Naive B cell (primary cell): ENCODE measurements at regions not wholly inside any gene's neighbourhood (a gene's known extent, or its start where the extent isn't known, plus 50 kb on each side); places are given as distances from the start of the nearest gene placed in this dataset.

ENCODE experiments used
- ATAC-seq, 2 donors: fragments of 150-1000 bp; cut with Tn5 transposase; 2 replicates each; pipeline ENCODE4 v1.10.0; 2021; ENCODE audit warnings: low read depth in 2 of 2, mild to moderate bottlenecking in 2 of 2, moderate library complexity in 2 of 2
- DNase-seq: peaks from one replicate; pipeline ENCODE4 v3.0.0; 2022
- H3K27ac Mint-ChIP-seq, 6 donors: one replicate each; pipeline ENCODE4 v1.8.0; 2020 to 2022; ENCODE audit warnings: mild to moderate bottlenecking in 6 of 6, mixed read lengths in 6 of 6, moderate library complexity in 5 of 6, inconsistent platforms in 2 of 6
- H3K27me3 Mint-ChIP-seq, 3 donors: one replicate each; pipeline ENCODE4 v1.8.0; 2021 to 2022; ENCODE audit warnings: mixed read lengths in 3 of 3, mild to moderate bottlenecking in 1 of 3
- H3K36me3 Mint-ChIP-seq, 2 donors: one replicate each; pipeline ENCODE4 v1.8.0; 2020 to 2022; ENCODE audit warnings: mixed read lengths in 2 of 2, inconsistent platforms in 1 of 2, mild to moderate bottlenecking in 1 of 2
- H3K4me1 Mint-ChIP-seq, 3 donors: one replicate each; pipeline ENCODE4 v1.8.0; 2020 to 2022; ENCODE audit warnings: mixed read lengths in 3 of 3, inconsistent platforms in 1 of 3, mild to moderate bottlenecking in 1 of 3, moderate library complexity in 1 of 3
- H3K4me3 Mint-ChIP-seq, 8 donors: one replicate each; pipeline ENCODE4 v1.8.0; 2020 to 2022; ENCODE audit warnings: mild to moderate bottlenecking in 8 of 8, mixed read lengths in 8 of 8, moderate library complexity in 8 of 8, inconsistent platforms in 2 of 8
- H3K9me3 Mint-ChIP-seq, 7 donors: one replicate each; pipeline ENCODE4 v1.8.0; 2020 to 2022; ENCODE audit warnings: mixed read lengths in 7 of 7, mild to moderate bottlenecking in 5 of 7, inconsistent platforms in 2 of 7, moderate library complexity in 1 of 7

DNA sequence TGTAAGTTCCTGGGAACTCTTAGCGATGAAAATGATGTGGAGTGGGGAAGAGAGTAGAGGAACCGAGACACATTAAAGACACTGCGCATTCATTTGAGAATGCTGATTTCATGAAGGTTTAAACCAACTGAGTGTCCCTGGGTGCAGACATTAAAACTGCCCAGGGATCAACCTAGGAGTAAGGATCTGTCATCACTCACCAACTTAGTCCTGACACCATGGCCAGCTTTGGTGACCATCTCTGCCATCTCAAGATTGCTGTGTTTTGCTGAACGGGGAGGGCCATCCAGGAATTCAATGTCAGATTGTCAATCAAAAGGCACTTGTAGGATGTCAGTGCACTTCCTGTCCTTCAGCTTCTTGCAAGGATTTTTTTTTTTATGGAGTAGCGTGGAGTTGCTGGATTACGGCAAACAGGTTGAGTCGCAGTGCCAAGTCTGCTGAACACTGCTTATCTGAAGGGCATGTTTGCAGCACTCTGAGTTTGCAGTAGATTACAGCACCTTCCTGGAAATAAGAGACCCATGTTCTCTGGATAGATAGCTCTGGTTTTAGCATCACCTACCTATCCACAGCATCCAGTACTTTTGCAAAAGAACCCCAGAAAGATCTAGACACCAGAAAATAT, 258.1 kb upstream of the IRX3 start:
- ATAC-seq (no peak), DNase-seq (no peak)
- no peak overlapping the region for H3K27ac Mint-ChIP-seq
- no peak overlapping the region for H3K4me3 Mint-ChIP-seq
- H3K4me1 Mint-ChIP-seq: no peaks in the 10 kb centered on the region
- peaks cover 0 to 2% (median 0%) of the 10 kb centered on the region in 7 donors for H3K9me3 Mint-ChIP-seq
- H3K36me3 Mint-ChIP-seq: no peaks in the 10 kb centered on the region
- peaks cover 5 to 13% (median 10%) of the 10 kb centered on the region in 3 donors for H3K27me3 Mint-ChIP-seq

DNA sequence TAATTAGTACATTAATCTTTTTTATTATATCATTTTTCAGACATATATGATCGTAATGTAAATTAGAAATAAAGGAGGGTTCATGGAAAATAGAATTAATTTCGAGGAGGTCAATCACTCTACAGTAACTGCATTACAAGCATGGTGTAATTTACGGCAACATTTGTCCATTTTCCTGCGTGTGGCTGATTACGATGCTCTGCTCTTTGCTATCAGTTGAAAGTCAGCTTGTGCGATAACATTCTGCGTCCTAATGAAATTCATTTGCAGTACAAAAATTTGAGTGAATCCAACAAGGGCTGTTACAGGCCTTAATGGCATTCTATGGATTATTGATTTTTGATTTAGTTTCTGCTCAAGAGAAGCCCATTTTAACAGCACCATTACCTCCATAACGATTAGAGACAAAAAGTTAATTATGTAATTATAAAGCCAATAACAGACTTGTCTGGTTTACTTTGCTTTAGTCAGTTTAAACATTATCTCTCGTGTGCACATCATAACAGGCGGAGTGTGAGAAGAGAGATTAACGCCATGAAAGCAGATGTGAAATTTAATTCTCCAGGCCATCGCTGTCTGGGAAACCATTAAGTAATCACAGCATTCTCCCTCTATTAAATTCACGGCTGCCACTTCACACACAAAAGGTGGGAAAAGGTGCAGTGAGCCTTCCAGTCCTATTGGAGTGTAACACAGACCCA, 256.4 kb upstream of the IRX3 start:
- no peaks in the 10 kb centered on the region for H3K4me1 Mint-ChIP-seq
- peaks cover 0 to 2% (median 0%) of the 10 kb centered on the region in 7 donors for H3K9me3 Mint-ChIP-seq
- no peak for ATAC-seq
- no peak for DNase-seq
- H3K27ac Mint-ChIP-seq: no peak overlapping the region
- no peak overlapping the region for H3K4me3 Mint-ChIP-seq
- H3K27me3 Mint-ChIP-seq: peaks cover 5 to 13% (median 10%) of the 10 kb centered on the region in 3 donors
- H3K36me3 Mint-ChIP-seq: no peaks in the 10 kb centered on the region

DNA sequence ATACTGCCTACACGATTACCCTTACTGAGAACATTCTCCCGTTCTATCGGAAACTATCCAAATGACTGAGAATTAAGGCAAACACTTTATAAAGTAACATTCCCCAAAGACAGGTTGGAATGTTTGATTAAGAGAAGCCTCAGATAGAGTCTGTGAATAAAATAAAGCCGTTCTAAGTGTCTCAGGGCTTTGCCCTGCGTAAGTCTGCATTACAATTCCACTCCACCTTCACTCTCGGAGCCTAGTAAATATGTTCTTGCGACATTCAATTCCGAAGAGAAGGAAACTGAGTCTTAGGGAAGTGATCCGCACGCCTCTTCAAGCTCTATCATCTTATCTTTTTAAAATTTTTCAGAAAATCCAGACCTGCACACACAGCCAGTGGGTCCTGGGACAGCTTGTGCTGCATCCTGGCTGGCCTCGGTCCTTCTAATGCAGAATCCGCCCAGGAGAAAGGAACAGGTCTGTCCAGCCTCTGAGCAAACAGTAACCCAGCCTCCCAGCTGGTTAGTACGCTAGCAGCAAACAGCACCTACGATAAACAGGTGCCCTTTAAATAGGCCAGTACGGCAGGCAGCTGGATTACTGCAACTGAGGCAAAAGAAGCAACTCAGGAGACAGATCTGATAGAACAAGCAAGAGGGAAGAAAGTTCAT, 254.1 kb upstream of the IRX3 start:
- peak overlapping the region in 1 of 8 donors; percentile 47 for H3K4me3 Mint-ChIP-seq
- no peaks in the 10 kb centered on the region for H3K36me3 Mint-ChIP-seq
- no peaks in the 10 kb centered on the region for H3K4me1 Mint-ChIP-seq
- peaks cover 5 to 7% (median 6%) of the 10 kb centered on the region in 3 donors for H3K27me3 Mint-ChIP-seq
- DNase-seq: no peak
- peaks cover 0 to 2% (median 0%) of the 10 kb centered on the region in 7 donors for H3K9me3 Mint-ChIP-seq
- ATAC-seq: no peak
- no peak overlapping the region for H3K27ac Mint-ChIP-seq

DNA sequence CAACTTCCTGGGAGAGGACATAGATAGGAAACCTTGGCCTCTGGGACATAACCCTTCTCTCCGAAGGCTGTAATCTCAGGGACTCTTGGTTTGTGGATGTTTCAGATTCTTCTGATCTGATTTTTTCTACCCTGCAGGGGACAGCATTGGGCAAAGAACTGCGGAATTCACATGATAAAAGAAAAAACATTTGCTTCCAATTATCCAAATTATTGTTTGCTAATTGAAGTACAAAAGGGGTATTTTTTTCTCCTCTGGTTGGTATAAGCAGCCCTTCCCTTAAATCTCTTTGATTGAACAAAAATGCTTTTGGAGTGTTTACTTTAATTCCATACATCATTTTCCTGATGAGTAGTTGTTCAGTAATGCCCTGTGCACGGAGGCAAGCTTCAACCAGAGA, 251.7 kb upstream of the IRX3 start:
- DNase-seq (no peak), ATAC-seq (no peak)
- H3K9me3 Mint-ChIP-seq: no peaks in the 10 kb centered on the region
- H3K27ac Mint-ChIP-seq: no peak overlapping the region
- H3K36me3 Mint-ChIP-seq: no peaks in the 10 kb centered on the region
- H3K4me3 Mint-ChIP-seq: no peak overlapping the region
- H3K27me3 Mint-ChIP-seq: peaks cover 0 to 6% (median 5%) of the 10 kb centered on the region in 3 donors
- H3K4me1 Mint-ChIP-seq: no peaks in the 10 kb centered on the region

DNA sequence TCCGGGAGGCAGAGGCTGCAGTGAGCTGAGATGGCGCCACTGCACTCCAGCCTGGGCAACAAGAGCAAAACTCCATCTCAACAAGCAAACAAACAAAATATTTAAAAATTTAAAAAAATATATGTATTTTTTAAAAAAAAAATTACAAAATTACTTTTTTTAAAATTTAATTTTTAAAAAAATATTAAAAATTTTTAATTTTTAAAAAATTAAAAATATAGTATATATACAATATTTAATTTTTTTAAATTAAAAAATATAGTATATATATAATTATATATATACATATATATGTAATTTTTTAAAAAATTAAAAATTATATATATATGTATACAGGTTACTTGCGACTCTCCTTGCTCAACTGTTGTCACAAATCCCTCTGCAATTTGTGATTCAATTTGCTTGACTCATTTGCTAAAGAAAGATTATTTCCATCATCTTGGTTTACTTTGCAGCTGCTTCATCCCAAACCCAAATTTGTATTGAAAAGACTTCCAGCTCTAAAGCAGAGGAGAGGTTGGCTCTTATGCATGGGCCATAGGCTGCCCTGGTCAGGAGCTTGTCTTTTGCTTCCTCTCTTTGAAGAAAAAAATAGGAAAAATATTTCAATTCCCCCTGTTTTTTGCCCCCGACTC, 247.4 kb upstream of the IRX3 start:
- no peak for DNase-seq
- peaks cover 0 to 11% (median 5%) of the 10 kb centered on the region in 7 donors for H3K9me3 Mint-ChIP-seq
- no peaks in the 10 kb centered on the region for H3K4me1 Mint-ChIP-seq
- no peaks in the 10 kb centered on the region for H3K36me3 Mint-ChIP-seq
- no peak overlapping the region for H3K27ac Mint-ChIP-seq
- H3K27me3 Mint-ChIP-seq: peaks cover 0 to 6% (median 0%) of the 10 kb centered on the region in 3 donors
- no peak overlapping the region for H3K4me3 Mint-ChIP-seq
- ATAC-seq: no peak

DNA sequence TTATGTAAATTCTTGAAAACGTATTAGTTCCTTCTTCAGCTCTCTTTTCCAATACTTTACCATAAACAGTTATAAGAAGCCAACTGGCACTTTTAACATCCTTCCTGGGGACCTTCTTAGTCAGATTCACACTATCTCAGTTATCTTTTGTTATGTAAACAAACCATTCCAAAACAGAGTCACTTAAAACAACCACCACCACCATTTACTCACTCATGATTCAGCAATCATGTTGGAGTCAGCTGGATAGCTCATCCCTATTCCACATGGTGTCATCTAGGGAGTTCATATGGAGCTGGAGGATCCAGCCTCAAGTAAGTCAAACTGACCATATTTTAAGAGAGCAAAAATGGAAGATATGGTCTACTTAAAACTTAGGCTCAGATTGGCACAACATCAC, 240.3 kb upstream of the IRX3 start:
- DNase-seq (no peak), ATAC-seq (no peak)
- Mint-ChIP-seq H3K36me3 (no peaks in the 10 kb centered on the region), H3K9me3 (peaks cover 3 to 24% (median 11%) of the 10 kb centered on the region in 7 donors), H3K4me3 (no peak overlapping the region), H3K4me1 (no peaks in the 10 kb centered on the region), H3K27ac (no peak overlapping the region), H3K27me3 (peaks cover 0 to 8% (median 0%) of the 10 kb centered on the region in 3 donors)

DNA sequence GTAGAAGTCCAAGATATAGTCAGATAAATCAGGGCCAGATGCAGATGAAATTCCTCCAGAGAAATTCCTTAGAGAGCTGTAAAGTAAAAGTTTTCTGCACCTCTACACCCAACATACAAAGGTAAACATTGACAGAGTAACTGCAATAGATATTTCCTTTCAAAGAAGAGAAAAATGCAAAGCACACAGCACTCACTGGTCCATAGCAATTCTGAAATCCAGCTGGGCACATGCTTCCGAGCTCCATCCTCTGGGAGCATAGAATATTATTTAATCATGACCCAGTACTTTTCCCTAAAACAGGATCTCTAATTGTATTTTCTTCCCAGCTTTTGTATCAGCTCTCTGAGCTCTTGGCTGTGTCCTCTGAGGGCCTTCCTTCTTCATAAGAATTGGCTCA, 239.5 kb upstream of the IRX3 start:
- H3K27me3 Mint-ChIP-seq: peaks cover 0 to 8% (median 0%) of the 10 kb centered on the region in 3 donors
- ATAC-seq: no peak
- DNase-seq: no peak
- H3K9me3 Mint-ChIP-seq: peaks cover 3 to 24% (median 9%) of the 10 kb centered on the region in 7 donors
- no peaks in the 10 kb centered on the region for H3K4me1 Mint-ChIP-seq
- H3K36me3 Mint-ChIP-seq: no peaks in the 10 kb centered on the region
- H3K27ac Mint-ChIP-seq: no peak overlapping the region
- H3K4me3 Mint-ChIP-seq: no peak overlapping the region

DNA sequence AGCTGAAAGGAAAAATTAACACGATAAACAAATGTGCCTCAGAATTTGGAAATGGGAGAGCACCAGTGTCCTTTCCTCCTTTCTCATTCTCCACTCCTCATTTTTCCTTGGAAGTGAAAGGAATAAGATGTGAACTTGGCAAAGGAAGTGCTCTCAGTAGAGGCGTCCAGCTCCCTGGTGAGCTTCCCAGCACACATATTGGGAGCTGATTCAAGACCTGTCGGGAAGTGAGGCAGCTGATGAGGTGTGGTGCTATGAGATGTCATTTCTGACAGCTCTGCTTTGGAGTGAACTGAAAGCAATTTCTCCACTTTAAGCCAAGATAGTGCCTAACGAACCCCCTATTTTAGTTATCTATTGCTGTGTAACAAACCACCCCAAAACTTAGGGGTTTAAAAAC, 238.5 kb upstream of the IRX3 start:
- peaks cover 3 to 24% (median 9%) of the 10 kb centered on the region in 7 donors for H3K9me3 Mint-ChIP-seq
- no peak overlapping the region for H3K4me3 Mint-ChIP-seq
- H3K27ac Mint-ChIP-seq: no peak overlapping the region
- no peaks in the 10 kb centered on the region for H3K36me3 Mint-ChIP-seq
- H3K27me3 Mint-ChIP-seq: peaks cover 0 to 8% (median 0%) of the 10 kb centered on the region in 3 donors
- DNase-seq (no peak), ATAC-seq (no peak)
- H3K4me1 Mint-ChIP-seq: no peaks in the 10 kb centered on the region

DNA sequence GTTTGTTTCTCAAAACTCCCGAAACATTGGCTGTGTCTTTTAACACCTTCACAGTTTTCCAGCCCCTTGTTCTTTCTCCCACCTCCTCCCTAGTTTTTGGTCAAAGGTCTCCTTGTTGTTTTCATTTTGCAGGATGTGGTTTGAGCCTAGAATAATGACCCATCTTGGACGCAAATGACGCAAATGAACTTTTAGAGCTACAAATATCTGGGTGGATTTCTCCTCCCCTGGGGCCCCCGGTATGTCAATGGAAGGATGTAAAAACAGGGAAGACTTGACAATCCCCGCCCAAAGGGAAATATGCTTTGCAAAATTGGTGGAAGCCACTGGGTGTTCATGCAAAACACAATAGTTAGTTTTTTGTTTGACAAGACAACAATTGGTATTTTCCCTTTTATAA, 236.0 kb upstream of the IRX3 start:
- H3K27me3 Mint-ChIP-seq: peaks cover 0 to 8% (median 0%) of the 10 kb centered on the region in 3 donors

DNA sequence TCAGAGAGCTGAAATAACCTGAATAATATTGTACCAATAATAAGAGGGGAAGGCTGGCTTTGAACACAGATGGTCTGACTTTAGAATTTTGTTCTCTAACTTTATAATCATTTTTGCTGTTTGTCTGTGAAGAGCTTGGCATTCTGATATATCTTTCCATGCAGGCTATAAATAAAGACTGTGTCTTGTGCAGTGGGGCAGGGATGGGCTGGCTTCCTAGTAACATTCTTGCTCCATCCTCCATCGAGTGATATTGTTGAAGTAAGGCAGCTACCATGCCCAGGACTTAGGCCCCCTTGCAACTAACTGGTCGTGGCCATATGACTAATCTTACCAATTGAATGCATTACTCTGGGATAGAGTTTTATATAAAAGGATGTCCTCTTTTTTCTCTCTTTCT, 234.7 kb upstream of the IRX3 start:
- Mint-ChIP-seq H3K9me3 (peaks cover 0 to 27% (median 8%) of the 10 kb centered on the region in 7 donors), H3K27me3 (peaks cover 0 to 8% (median 0%) of the 10 kb centered on the region in 3 donors), H3K27ac (no peak overlapping the region), H3K36me3 (no peaks in the 10 kb centered on the region), H3K4me1 (no peaks in the 10 kb centered on the region), H3K4me3 (no peak overlapping the region)
- ATAC-seq (no peak), DNase-seq (no peak)

More for the DNA sequence above, 236.0 kb upstream of the IRX3 start:
- ATAC-seq (no peak), DNase-seq (no peak)
- Mint-ChIP-seq H3K9me3 (peaks cover 3 to 35% (median 8%) of the 10 kb centered on the region in 7 donors), H3K4me1 (no peaks in the 10 kb centered on the region), H3K36me3 (no peaks in the 10 kb centered on the region), H3K27ac (no peak overlapping the region), H3K4me3 (no peak overlapping the region)

DNA sequence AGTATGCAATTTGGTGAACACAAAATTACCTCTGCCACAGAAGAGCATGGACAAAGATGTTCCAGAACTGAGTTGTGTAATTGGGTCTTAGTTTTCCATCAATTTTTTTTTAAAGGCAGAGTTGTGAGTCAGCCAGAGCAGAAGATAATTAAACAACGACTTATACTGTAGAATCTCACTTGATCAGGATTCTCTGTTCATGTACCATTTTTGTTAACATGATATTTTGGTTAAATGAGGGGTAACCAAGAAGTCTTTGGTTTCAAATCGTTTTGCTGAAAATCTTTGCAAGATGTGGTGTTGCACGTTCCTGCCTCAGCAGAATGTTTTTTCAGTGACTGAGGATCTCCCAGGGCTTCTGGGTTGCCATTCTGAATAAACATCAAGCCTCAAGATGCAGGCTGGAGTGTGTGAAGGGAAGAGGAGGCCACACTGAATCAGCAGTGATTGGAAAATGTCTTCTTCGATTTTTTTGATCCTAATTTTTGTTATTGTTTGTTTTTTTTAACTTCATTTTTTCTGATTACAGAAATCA, 232.6 kb upstream of the IRX3 start:
- no peaks in the 10 kb centered on the region for H3K36me3 Mint-ChIP-seq
- DNase-seq (no peak), ATAC-seq (no peak)
- peaks cover 0 to 8% (median 0%) of the 10 kb centered on the region in 3 donors for H3K27me3 Mint-ChIP-seq
- H3K4me1 Mint-ChIP-seq: no peaks in the 10 kb centered on the region
- no peak overlapping the region for H3K27ac Mint-ChIP-seq
- no peak overlapping the region for H3K4me3 Mint-ChIP-seq
- H3K9me3 Mint-ChIP-seq: peaks cover 0 to 17% (median 4%) of the 10 kb centered on the region in 7 donors

DNA sequence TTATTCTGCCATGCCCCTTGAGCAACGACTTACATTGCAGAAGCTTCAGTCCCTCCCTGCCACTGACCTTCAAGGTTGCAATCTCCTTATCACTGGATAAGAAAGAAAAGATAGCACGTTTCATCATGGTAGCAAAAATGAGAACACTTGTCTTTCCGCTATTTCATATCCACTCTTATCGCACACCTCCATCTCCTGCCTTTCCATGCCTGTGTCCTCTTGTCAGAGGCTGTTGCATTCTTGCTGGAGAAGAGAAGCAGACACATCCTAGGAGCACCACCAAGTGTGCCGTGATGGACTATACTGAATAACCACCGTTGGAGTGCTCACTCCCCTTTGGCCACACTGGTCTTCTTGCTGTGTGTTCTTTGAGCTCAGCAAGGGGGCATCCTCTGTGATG, 230.6 kb upstream of the IRX3 start:
- Mint-ChIP-seq H3K36me3 (no peaks in the 10 kb centered on the region), H3K9me3 (peaks cover 0 to 23% (median 4%) of the 10 kb centered on the region in 7 donors), H3K4me1 (no peaks in the 10 kb centered on the region), H3K27me3 (peaks cover 0 to 7% (median 0%) of the 10 kb centered on the region in 3 donors), H3K27ac (no peak overlapping the region), H3K4me3 (no peak overlapping the region)
- no peak for ATAC-seq
- DNase-seq: no peak

DNA sequence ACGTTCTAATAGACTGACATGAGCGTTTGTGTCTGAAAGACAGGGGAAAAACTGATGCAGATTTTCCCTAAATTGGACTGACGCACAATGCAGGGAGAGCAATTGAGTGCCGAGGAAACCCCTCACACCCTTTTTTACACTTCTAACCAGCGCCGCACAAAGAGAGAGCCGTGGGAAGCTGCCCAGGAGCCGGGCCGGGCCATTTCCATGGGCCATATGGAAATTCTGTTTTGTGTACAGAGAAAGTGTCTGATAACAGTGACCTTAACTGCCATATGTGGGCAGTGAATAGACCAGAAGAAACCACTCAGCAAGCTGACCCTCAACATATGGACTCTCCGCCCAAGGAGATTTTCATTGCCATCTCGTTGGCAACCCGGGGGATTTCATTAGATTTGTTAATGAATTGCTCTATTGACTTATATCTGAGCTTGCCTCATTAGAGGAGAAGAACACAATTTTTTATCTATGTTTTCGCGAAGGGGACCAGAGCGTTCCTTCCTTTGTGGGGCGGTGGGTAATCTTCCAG, 225.9 kb upstream of the IRX3 start:
- Mint-ChIP-seq H3K4me1 (no peaks in the 10 kb centered on the region), H3K36me3 (no peaks in the 10 kb centered on the region), H3K27me3 (peaks cover 0 to 14% (median 4%) of the 10 kb centered on the region in 3 donors), H3K9me3 (peaks cover 0 to 12% (median 2%) of the 10 kb centered on the region in 7 donors), H3K4me3 (no peak overlapping the region), H3K27ac (no peak overlapping the region)
- DNase-seq: no peak
- no peak for ATAC-seq
